GM04503 (cell line): ENCODE measurements at regions not wholly inside any gene's neighbourhood (a gene's known extent, or its start where the extent isn't known, plus 50 kb on each side); places are given as distances from the start of the nearest gene placed in this dataset.
A peak's percentile ranks its signal among the peaks of the same experiment; 100 is the strongest.

Experiments used
- DNase-seq: peaks from one replicate; pipeline ENCODE4 v3.0.0-alpha.2; 2012; ENCODE audit warnings: low read depth

- no peak for DNase-seq
Observed at GRCh38 chr3:59545374-59545773, 495.5 kb upstream of the CFAP20DC start.

GRCh38 chr3:59542276-59542675 lies 492.5 kb upstream of the CFAP20DC start:
- DNase-seq = no peak

- DNase-seq = no peak
Observed at GRCh38 chr3:59540696-59541095, 490.9 kb upstream of the CFAP20DC start.

- DNase-seq = no peak
Observed at GRCh38 chr3:59540241-59540640, 490.4 kb upstream of the CFAP20DC start.

DNA sequence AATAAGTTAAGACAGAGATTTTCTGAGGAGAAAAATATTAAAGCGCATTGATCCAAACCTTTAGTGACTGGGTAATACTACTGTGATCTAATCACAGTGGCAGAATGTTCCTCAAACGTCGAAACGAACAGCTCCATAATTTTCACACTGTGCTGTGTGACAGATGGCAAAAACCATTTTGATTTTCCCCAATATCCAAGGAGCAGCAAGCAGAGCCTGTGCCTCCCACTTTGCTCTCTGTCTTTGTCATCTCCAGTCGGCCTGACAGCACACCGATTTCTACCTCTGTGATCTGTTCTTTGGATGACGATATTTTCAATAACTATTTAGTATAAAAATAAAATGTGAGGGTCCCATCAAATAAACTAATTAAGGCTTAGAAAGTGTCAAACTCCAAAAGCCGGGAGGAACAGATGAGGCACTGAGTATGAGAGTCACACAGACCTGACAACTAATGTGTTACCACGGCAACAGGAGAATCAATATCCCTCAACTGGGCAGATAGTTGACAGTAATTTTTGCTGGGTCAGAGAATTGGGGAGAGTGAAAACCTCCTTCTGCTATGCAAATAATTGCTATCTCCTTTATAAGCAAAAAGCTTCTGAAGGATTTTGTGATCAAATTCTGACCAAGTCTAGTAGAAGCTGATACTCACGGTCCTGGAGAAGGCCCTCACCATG lies 489.1 kb upstream of the CFAP20DC start:
- DNase-seq = no peak

- no peak for DNase-seq
Observed at GRCh38 chr3:59535791-59536221, 486.0 kb upstream of the CFAP20DC start.

DNA sequence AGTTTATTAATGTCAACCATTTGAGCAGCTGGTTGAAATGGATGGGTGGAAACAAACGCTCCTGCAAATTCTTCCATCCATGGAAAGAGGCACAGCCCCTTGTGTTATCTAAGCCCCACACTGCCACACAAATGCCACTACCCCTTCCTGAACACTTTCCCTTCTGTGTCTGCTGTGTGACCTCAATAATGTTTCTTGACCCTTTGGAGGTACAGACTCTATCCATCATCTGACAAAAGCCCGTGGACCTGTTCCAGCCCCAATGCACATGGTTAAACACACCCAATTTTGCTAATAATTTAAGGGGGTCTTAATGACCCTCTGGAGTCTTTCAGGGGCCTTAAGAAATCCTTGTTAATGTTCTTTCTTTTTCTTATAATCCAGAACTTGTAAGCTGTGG lies 482.2 kb upstream of the CFAP20DC start:
- no peak for DNase-seq

DNA sequence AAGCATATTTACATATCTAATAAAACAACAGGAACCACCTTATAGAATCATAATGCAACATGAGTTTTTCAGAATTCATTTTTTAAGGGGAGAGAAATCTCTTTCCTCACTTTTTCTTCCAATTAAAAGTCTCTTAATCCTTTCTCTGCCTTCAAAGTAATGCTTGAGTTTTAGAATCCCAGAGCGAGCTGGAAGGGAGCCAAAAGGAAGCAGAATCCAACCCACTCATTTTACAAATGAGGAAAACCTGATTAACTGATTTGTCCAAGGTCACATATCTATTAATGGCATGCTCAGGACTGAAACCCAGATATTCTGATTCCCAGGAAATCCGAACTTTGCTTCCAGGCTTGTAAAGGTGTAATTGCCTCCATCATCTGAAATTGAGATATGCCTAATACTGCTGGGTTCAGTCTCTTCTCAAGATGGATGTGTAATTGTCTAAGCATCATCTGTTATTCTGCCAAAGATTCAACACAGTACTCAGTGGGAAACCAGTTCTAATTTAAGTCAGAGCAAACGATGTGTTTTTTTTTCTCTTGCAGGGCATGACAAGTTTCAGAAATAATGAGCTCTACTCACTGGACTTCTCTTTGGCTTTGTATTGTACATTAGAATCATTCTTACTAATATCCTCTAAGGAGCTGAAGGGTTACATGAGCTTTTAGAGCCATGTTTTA lies 481.4 kb upstream of the CFAP20DC start:
- no peak for DNase-seq

- DNase-seq = no peak
Observed at GRCh38 chr3:59528251-59528650, 478.4 kb upstream of the CFAP20DC start.

DNA sequence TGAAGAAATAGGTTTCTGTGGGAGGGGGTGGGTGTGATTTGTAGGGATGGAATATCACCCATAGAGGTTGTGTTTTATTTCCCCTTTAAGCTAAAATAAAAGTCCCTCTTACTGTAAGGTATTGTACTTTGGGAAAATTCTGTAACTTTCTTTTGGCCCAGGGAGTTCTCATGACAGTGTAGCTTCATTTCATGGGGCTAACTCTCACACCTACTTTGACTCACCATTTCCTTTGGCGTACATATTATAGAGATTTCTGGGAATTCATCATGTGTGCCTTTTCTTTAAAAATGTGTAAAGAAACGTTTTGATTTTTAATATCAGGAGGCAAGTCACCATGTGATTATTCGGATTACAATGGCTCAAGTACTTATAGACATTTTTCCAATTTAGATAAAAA lies 477.7 kb upstream of the CFAP20DC start:
- no peak for DNase-seq

DNA sequence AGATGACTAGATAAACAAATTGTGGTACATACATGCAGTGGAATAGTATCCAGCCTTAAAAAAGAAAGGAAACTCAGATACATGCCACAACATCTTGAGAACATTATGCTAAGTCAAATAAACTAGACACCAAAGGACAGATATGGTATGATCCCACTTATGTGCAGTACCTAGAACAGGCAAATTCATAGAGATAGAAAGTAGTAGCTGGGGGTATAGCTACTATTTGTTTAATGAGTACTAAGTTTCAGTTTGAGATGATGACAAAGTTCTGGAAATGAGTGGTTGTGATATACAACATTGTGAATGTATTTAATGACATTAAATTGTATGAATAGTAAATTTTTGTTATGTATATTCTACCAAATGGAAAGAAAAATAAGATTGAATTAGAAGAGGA lies 477.2 kb upstream of the CFAP20DC start:
- DNase-seq = no peak

DNA sequence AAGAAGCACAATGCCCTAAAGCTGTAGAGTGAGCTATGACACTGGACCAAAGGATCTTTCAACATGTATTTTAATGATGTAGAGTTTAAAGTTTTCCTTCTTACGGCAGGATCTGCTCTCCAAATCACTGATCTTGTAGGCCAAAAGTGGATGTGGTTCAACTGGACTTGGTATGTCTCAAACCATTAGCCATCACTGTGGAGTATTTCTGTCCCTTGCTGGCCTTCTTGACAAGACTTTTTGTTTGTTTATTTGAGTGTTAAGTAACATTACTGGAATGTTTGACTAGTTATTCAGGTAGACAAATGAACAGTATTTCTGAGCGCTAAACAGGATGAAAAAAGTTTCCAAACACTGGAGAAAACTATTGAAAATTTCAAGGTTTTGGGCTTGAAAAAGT lies 472.7 kb upstream of the CFAP20DC start:
- DNase-seq = no peak

DNA sequence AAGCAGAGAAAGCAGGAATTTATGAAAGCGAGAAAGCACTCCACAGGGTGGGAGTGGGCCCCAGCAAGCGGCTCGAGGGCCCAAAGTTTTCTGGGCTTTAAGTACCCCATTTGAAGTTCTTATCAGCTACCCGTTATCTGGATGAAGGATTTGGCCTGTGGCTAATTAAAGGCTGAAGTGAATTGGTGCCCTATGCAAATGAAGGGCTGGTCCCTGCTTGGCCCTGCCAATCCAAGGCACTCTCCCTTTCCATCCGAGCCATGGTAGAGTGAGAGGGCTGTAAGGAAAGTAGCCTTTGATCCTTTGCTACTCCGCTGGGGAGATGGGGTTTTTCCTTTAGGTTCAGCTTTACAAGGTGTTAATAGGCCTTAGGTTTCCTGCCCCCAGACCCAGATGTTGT lies 469.3 kb upstream of the CFAP20DC start:
- no peak for DNase-seq

GRCh38 chr3:59518283-59519055 lies 468.6 kb upstream of the CFAP20DC start:
- no peak for DNase-seq

GRCh38 chr3:59517388-59517787 lies 467.6 kb upstream of the CFAP20DC start:
- no peak for DNase-seq

GRCh38 chr3:59515966-59516365 lies 466.1 kb upstream of the CFAP20DC start:
- no peak for DNase-seq

DNA sequence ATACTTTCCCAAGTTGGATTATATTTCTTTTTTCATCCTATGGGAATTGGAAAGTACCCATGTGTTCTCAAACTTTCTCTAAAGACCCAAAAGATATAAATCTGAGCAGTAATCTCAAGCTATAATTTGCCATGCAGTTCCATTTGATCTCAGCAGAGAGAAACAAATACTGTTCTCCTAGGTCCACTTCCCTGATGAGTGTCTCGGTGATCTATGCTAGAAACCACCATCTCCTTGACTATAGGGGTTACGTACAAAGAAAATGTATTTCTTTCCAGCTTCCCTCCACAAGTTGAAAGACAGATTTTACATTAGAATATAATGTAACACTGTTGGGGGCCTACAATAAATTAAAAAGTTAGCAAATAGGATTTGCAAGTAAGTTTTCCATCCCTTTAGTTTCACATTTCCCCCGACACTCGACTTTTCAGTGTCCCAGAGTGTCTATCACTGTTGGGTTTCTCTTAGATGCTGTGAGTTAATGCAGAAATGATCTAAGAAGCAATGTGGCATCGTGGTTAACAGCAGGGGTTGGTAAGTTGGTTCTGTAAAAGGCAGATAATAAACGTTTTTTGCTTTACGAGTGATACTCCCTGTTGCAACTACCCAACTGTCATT lies 465.1 kb upstream of the CFAP20DC start:
- DNase-seq = no peak

DNA sequence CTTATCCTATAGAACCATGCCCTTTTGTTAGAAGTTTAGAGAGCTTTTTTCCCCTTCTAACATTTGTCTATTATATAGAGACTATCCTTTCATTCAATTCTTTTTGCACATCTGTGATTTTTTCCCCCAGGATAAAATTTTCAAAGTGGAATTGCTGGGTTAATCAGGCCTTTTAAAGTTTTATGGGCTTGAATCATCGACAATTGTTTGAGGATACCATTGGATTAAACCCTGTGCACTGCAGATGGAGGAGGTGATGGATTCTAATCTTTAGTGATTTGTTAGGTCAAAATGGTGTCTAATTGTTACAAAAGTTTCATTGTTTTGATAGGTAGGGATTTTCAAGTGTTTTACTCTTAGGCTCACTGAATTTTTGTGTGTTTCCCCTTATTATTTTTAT lies 463.7 kb upstream of the CFAP20DC start:
- DNase-seq = no peak

DNA sequence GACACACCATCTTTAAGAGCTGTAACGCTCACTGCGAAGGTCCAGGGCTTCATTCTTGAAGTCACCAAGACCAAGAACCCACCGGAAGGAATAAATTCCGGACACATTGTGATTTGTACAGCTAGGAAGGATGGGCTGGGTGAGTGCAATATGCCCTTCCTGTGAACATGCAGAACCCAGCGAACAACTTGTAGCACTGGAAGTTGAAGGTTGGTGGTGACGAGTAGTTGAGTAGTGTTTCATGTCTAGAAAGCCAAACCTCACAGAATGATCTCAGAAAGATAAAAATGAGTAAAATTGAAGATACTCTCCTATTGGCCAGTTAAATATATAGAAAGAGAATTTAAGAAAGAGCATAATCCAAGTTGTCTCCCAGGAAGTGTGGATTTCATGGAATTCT lies 462.2 kb upstream of the CFAP20DC start:
- no peak for DNase-seq

GRCh38 chr3:59510576-59510975 lies 460.8 kb upstream of the CFAP20DC start:
- peak; percentile 17 for DNase-seq

DNA sequence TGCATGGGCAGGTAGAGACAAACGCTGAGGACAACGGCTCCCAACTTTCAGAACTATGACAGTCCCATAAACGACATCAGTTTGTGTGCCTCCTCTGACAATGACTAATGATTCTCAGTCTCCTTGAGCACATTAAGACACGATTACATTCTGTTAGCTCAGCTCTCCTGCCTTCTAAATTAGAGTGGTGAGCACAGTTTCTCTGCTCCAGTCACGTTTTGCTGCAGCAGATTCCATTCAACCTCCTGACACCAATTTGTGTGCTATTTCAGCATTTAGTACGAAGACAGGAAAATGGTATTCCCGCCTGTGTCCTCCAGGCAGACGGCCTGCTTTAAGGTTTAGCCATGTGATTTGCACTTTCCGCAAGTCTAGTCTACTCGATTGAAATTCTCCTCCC lies 458.4 kb upstream of the CFAP20DC start:
- no peak for DNase-seq

DNA sequence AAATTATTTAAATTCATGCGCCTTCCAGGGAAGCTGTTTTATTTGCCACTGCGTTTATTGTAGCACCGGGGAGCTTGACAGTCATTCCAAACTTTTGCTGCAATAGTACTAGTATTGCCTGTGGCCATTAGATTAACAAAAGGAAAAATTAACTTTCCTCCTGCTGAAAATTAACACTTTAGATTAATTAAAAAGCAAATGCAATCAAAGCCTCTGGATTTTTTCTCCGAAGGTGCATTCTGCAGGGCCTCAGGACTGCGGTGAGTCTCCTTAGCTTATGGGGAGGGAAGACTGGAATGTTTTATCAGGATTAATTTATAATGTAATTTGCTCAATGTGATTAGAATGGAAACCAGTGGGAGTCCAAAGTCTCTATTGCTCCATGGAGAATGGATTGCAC lies 456.4 kb upstream of the CFAP20DC start:
- no peak for DNase-seq

DNA sequence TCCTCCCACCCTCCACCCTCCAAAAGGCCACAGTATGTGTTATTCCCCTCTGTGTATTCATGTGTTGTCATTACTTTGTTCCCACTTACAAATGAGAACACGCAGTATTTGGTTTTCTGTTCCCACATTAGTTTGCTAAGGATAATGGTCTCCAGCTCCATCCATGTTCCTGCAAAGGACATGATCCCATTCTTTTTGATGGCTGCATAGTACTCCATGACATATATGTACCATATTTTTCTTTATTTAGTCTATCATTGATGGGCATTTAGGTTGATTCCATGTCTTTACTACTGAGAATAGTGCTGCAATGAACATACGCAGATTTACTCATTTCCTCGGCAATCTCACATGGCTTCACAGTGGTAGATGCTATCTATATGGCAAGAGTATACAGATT lies 453.6 kb upstream of the CFAP20DC start:
- no peak for DNase-seq
